Left lung (tissue), 4 donors: ENCODE measurements at regions not wholly inside any gene's neighbourhood (a gene's known extent, or its start where the extent isn't known, plus 50 kb on each side); places are given as distances from the start of the nearest gene placed in this dataset.

ENCODE experiments used
- ATAC-seq: fragments of 200-7000 bp; cut with Tn5 transposase; one replicate; pipeline ENCODE4 v1.9.1; 2020; ENCODE audit warnings: moderate library complexity
- DNase-seq, 4 donors: peaks; one replicate each; pipeline ENCODE4 v3.0.0-alpha.2; 2013 to 2020
- H3K27ac ChIP-seq, 2 donors: fragments of 200-600 bp; sonication (generic) in 1 of 2; one replicate each; pipeline versions ENCODE4 v1.5.0 to v1.8.0; 2020 to 2021
- H3K27me3 ChIP-seq, 2 donors: fragments of 200-600 bp; sonication (generic) in 1 of 2; one replicate each; pipeline versions ENCODE4 v1.5.0 to v1.8.0; 2020 to 2021
- H3K36me3 ChIP-seq, 2 donors: fragments of 200-600 bp; sonication (generic) in 1 of 2; one replicate each; pipeline versions ENCODE4 v1.5.0 to v1.8.0; 2020 to 2021
- H3K4me1 ChIP-seq, 2 donors: fragments of 200-600 bp; one replicate each; pipeline ENCODE4 v1.8.0; 2021
- H3K4me3 ChIP-seq, 2 donors: fragments of 200-600 bp; sonication (generic) in 1 of 2; one replicate each; pipeline versions ENCODE4 v1.5.0 to v1.8.0; 2020 to 2021; ENCODE audit warnings: mild to moderate bottlenecking in 1 of 2
- H3K9me3 ChIP-seq, 2 donors: fragments of 200-600 bp; sonication (generic) in 1 of 2; one replicate each; pipeline versions ENCODE4 v1.5.0 to v1.8.0; 2020 to 2021
- intact Hi-C, 2 donors: fragments of 100-400 bp; cut with DNase I; formaldehyde crosslinking; loops; one replicate each; pipeline versions ENCODE4 v1.11.2 to v1.14.2; 2022
- TF ChIP-seq, protein P1 (sequence below), 2 donors: fragments of 200-600 bp; sonication (generic) in 1 of 2; IDR thresholded peaks; one replicate each; pipeline versions ENCODE4 v1.5.0 to v1.8.0; 2021; ENCODE audit warnings: antibody characterized with exemption in 2 of 2
- donor health status: DM: no; HTN: yes; CAD: no.
- donor health status: DM: no; HTN: no; CAD: no.

DNA sequence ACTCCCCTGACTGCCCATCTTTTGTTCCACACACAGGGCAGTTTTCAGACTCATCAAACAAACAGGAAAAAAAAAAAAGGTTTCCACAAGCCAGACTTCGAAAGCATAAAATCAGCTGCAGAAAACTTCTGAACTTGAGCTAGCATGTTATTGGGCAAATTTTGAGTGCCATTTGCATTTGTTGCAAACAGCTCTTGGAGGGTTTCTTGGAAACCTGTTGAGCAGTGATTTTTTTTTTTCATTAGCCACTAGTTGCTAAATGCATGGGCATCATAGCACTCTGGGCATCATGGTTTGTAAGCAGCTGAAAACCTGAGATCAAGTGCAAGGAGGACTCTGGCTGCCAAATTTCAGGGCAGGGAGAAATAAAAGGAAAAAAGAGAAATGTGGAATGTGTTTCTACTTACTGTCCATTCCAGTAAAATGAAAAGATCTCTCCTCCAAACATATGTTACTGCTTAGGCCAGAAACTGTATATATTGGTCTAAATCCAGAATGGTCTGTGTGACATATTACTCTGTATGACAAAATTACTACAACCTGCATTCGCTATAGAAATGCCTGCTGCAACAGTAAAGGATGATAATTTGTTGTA, 85.2 kb upstream of the SMIM23 start:
- TF ChIP-seq, protein P1, sequence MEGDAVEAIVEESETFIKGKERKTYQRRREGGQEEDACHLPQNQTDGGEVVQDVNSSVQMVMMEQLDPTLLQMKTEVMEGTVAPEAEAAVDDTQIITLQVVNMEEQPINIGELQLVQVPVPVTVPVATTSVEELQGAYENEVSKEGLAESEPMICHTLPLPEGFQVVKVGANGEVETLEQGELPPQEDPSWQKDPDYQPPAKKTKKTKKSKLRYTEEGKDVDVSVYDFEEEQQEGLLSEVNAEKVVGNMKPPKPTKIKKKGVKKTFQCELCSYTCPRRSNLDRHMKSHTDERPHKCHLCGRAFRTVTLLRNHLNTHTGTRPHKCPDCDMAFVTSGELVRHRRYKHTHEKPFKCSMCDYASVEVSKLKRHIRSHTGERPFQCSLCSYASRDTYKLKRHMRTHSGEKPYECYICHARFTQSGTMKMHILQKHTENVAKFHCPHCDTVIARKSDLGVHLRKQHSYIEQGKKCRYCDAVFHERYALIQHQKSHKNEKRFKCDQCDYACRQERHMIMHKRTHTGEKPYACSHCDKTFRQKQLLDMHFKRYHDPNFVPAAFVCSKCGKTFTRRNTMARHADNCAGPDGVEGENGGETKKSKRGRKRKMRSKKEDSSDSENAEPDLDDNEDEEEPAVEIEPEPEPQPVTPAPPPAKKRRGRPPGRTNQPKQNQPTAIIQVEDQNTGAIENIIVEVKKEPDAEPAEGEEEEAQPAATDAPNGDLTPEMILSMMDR (IDR thresholded peaks at IDR 0.05): no peak

DNA sequence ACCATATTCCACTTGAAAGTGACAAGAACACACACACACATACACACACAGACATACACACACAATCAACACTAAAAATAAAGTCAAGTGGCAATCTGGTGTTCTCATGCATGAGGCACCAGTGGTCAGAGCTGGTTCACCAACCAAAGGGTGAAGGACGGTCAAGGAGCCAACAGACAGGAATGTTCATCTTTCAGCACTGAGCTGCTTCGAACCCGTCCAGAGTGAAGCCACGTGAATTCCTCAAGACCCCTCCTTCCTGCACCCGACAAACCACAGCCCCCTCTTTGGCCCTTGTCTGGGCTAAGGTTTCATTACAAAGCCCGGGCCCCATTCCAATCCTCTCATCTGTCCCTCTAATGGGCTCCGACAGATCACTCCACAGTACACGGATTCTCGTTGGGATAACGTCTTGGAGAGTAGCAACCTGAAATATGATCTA, 84.5 kb upstream of the SMIM23 start:
- Histone ChIP-seq H3K27ac (no peak overlapping the region), H3K27me3 (no peaks in the 10 kb centered on the region), H3K36me3 (no peaks in the 10 kb centered on the region), H3K4me1 (no peaks in the 10 kb centered on the region), H3K9me3 (no peaks in the 10 kb centered on the region), H3K4me3 (no peak overlapping the region)
- ATAC-seq (no peak), DNase-seq (no peak)
- intact Hi-C loops: no loop called here
- TF ChIP-seq, protein P1 (IDR thresholded peaks at IDR 0.05): no peak

More for the DNA sequence above, 85.2 kb upstream of the SMIM23 start:
- no peak for DNase-seq
- no peaks in the 10 kb centered on the region for H3K9me3 ChIP-seq
- intact Hi-C loops: no loop called here
- H3K4me1 ChIP-seq: no peaks in the 10 kb centered on the region
- H3K27ac ChIP-seq: no peak overlapping the region
- H3K36me3 ChIP-seq: no peaks in the 10 kb centered on the region
- ATAC-seq: no peak
- H3K4me3 ChIP-seq: no peak overlapping the region
- H3K27me3 ChIP-seq: no peaks in the 10 kb centered on the region

DNA sequence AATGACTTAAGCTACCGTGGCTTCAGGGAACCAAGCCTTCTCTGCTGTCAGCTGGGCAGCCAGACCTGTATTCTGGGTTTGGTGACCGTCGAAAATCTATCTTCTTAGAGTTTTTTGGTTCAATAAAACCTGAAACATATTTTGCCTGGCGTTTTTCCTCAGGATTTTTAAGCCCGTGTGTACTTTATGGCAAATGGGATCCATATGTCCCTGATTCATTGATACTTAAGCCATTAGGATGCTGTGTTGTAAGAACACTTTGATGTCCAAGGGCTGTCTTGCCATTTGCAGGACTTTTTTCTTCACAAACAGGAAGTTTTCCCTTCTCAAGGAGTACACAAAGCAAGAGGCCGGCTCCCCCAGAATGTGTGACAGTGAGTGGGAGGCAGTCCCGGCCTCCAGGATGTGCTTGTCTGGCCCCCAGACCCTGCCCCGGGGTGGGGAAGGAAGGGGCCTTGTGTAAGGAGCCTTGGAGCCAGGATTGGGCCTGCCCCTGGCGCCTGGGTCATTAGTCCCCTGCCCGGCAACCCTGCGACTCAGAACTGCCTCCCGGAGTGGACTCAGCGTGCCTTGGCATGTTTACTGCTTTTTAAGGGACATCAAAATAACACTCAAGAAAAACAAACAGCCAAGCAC, 83.4 kb upstream of the SMIM23 start:
- no peak overlapping the region for H3K4me3 ChIP-seq
- no peaks in the 10 kb centered on the region for H3K27me3 ChIP-seq
- intact Hi-C loops: no loop called here
- no peaks in the 10 kb centered on the region for H3K36me3 ChIP-seq
- no peaks in the 10 kb centered on the region for H3K4me1 ChIP-seq
- no peak overlapping the region for H3K27ac ChIP-seq
- H3K9me3 ChIP-seq: no peaks in the 10 kb centered on the region
- TF ChIP-seq, protein P1 (IDR thresholded peaks at IDR 0.05): no peak
- ATAC-seq (no peak), DNase-seq (no peak)

DNA sequence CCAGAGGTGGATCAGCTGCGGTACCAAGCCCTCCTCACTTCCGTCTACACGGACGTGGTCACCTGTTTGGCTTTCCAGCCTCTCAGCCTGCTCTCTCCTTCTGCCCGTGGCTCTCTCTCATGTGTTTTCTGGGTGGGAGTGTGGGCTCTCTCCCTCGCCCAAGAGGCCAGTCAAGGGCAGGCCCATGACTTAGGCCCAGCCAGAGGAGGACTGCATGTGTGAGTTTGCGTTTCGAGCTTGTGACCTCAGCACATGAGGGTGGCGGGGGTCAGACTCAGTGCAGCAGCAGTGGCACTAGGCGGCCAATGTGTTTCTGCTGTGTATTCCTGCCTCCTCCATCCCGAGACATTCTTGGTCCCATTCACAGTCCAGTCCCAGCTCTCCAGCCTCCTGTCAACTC, 82.5 kb upstream of the SMIM23 start:
- DNase-seq (no peak), ATAC-seq (no peak)
- intact Hi-C loops: no loop called here
- Histone ChIP-seq H3K27ac (no peak overlapping the region), H3K4me3 (no peak overlapping the region), H3K4me1 (no peaks in the 10 kb centered on the region), H3K27me3 (no peaks in the 10 kb centered on the region), H3K36me3 (no peaks in the 10 kb centered on the region), H3K9me3 (no peaks in the 10 kb centered on the region)
- TF ChIP-seq, protein P1 (IDR thresholded peaks at IDR 0.05): no peak

DNA sequence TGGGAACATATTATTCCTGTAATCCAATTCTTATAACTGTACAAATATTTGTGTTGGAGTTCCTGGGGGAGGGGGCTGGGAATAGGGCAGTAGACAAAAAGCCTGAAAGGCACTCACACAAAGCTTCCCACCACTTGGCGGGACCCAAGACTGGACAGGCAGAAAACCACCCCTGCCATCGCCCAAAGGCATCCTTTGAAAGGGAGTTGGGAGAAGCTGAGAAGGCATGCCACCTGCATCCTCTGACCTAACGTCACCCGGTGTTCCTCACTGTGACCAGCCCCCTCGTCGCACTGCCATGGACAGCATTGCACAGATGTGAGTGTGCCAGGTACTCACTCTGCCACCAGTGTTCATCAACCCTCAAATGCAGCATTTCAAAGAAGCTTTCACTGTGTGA, 80.6 kb upstream of the SMIM23 start:
- intact Hi-C loops: no loop called here

More for the DNA sequence above, 80.6 kb upstream of the SMIM23 start:
- Histone ChIP-seq H3K36me3 (no peaks in the 10 kb centered on the region), H3K9me3 (no peaks in the 10 kb centered on the region), H3K4me1 (no peaks in the 10 kb centered on the region), H3K27me3 (no peaks in the 10 kb centered on the region), H3K4me3 (no peak overlapping the region), H3K27ac (no peak overlapping the region)
- DNase-seq (no peak), ATAC-seq (no peak)
- TF ChIP-seq, protein P1 (IDR thresholded peaks at IDR 0.05): no peak
